Sigmoid colon (tissue), 6 donors: ENCODE measurements at regions not wholly inside any gene's neighbourhood (a gene's known extent, or its start where the extent isn't known, plus 50 kb on each side); places are given as distances from the start of the nearest gene placed in this dataset.

Source experiments
- DNase-seq: peaks from one replicate; pipeline ENCODE4 v3.0.0-alpha.2; 2019
- H3K27ac ChIP-seq, 4 donors: fragments of 200-600 bp; sonication (generic); one replicate each; pipeline ENCODE4 v1.5.1; 2016 to 2019; ENCODE audit warnings: mild to moderate bottlenecking in 1 of 4
- H3K27me3 ChIP-seq, 3 donors: fragments of 200-600 bp; sonication (generic); one replicate each; pipeline ENCODE4 v1.5.1; 2019; ENCODE audit warnings: mild to moderate bottlenecking in 1 of 3
- H3K36me3 ChIP-seq, 4 donors: fragments of 200-600 bp; sonication (generic); one replicate each; pipeline ENCODE4 v1.5.1; 2016 to 2019
- H3K4me1 ChIP-seq, 4 donors: fragments of 200-600 bp; sonication (generic); one replicate each; pipeline ENCODE4 v1.5.1; 2017 to 2019
- H3K4me3 ChIP-seq, 4 donors: fragments of 200-600 bp; sonication (generic); one replicate each; pipeline ENCODE4 v1.5.1; 2017 to 2019; ENCODE audit warnings: mild to moderate bottlenecking in 2 of 4, moderate library complexity in 1 of 4
- H3K9me3 ChIP-seq, 4 donors: fragments of 200-600 bp in 3 of 4; sonication (generic) in 3 of 4; one replicate each; pipeline versions ENCODE4 v1.5.1 to v1.6.1; 2013 to 2019
- CTCF ChIP-seq, 4 experiments: fragments of 450-650 bp in 3 of 4; fragments of 200-600 bp in 1 of 4; IDR thresholded peaks; one replicate each; pipeline ENCODE4 v1.5.1; 2016 to 2019; ENCODE audit warnings: antibody characterized with exemption in 4 of 4, mild to moderate bottlenecking in 3 of 4, moderate library complexity in 2 of 4
- EP300 ChIP-seq, 4 donors: sonication (generic); formaldehyde crosslinking; IDR thresholded peaks; one replicate each; pipeline ENCODE4 v1.6.1; 2017; ENCODE audit warnings: antibody characterized with exemption in 4 of 4
- POLR2A ChIP-seq, 2 donors: fragments of 450-650 bp; IDR thresholded peaks; one replicate each; pipeline ENCODE4 v1.6.1; 2016; ENCODE audit warnings: antibody characterized with exemption in 2 of 2, mild to moderate bottlenecking in 2 of 2, moderate library complexity in 2 of 2
- POLR2AphosphoS5 ChIP-seq, 4 donors: sonication (generic); formaldehyde crosslinking; IDR thresholded peaks; one replicate each; pipeline ENCODE4 v1.6.1; 2017; ENCODE audit warnings: antibody characterized with exemption in 4 of 4
- WGBS, 2 donors: extraction: QIAGEN DNeasy Blood & Tissue Kit; methylation state at CpG; one replicate each; pipeline ENCODE4 v1.1.7; 2013; 5-methylcytosine and 5-hydroxymethylcytosine counted together
- intact Hi-C: fragments of 100-400 bp; cut with DNase I; formaldehyde crosslinking; loops from one replicate; pipeline ENCODE4 v1.15.1; 2023
- donor health status: healthy with polysubstance abuse.
- donor health status: healthy.

- Histone ChIP-seq H3K9me3 (no peaks in the 10 kb centered on the region), H3K27ac (no peak overlapping the region), H3K27me3 (no peaks in the 10 kb centered on the region), H3K36me3 (no peaks in the 10 kb centered on the region), H3K4me1 (peaks cover 0 to 5% (median 0%) of the 10 kb centered on the region in 4 donors), H3K4me3 (no peak overlapping the region)
- WGBS, 2 donors: 67 to 84% methylated on average over 3 of the region's 3 CpGs
- DNase-seq: no peak
- intact Hi-C loops: no loop called here
- TF ChIP-seq EP300 (IDR thresholded peaks at IDR 0.05) (no peak), CTCF (IDR thresholded peaks at IDR 0.05) (no peak), POLR2AphosphoS5 (IDR thresholded peaks at IDR 0.05) (no peak), POLR2A (IDR thresholded peaks at IDR 0.05) (no peak)
Measured at GRCh38 chr2:117086174-117086942, 728.1 kb upstream of the DDX18 start.

- Histone ChIP-seq H3K4me1 (peaks cover 0 to 5% (median 0%) of the 10 kb centered on the region in 4 donors), H3K4me3 (no peak overlapping the region), H3K27me3 (no peaks in the 10 kb centered on the region), H3K9me3 (no peaks in the 10 kb centered on the region), H3K27ac (no peak overlapping the region), H3K36me3 (no peaks in the 10 kb centered on the region)
- WGBS, 2 donors: 82 to 92% methylated on average over 4 of the region's 4 CpGs
- intact Hi-C loops: no loop called here
- no peak for DNase-seq
- TF ChIP-seq CTCF (IDR thresholded peaks at IDR 0.05) (no peak), POLR2AphosphoS5 (IDR thresholded peaks at IDR 0.05) (no peak), EP300 (IDR thresholded peaks at IDR 0.05) (no peak), POLR2A (IDR thresholded peaks at IDR 0.05) (no peak)
Measured at GRCh38 chr2:117086943-117087250, 727.6 kb upstream of the DDX18 start.

- H3K4me1 ChIP-seq: peaks cover 0 to 5% (median 0%) of the 10 kb centered on the region in 4 donors
- no peak overlapping the region for H3K4me3 ChIP-seq
- no peaks in the 10 kb centered on the region for H3K9me3 ChIP-seq
- WGBS, 2 donors: 6 to 17% methylated on average over 9 of the region's 9 CpGs
- no peaks in the 10 kb centered on the region for H3K36me3 ChIP-seq
- no peaks in the 10 kb centered on the region for H3K27me3 ChIP-seq
- intact Hi-C loops: no loop called here
- no peak for TF ChIP-seq EP300 (IDR thresholded peaks at IDR 0.05)
- TF ChIP-seq CTCF (IDR thresholded peaks at IDR 0.05): no peak
- TF ChIP-seq POLR2AphosphoS5 (IDR thresholded peaks at IDR 0.05): no peak
- no peak for TF ChIP-seq POLR2A (IDR thresholded peaks at IDR 0.05)
- no peak for DNase-seq
- H3K27ac ChIP-seq: no peak overlapping the region
Measured at GRCh38 chr2:117087535-117088291, 726.8 kb upstream of the DDX18 start.

- no peaks in the 10 kb centered on the region for H3K27me3 ChIP-seq
- peaks cover 0 to 5% (median 0%) of the 10 kb centered on the region in 4 donors for H3K4me1 ChIP-seq
- DNase-seq: no peak
- H3K27ac ChIP-seq: no peak overlapping the region
- H3K9me3 ChIP-seq: no peaks in the 10 kb centered on the region
- intact Hi-C loops: no loop called here
- no peaks in the 10 kb centered on the region for H3K36me3 ChIP-seq
- 24 to 65% methylated on average over 2 of the region's 2 CpGs for WGBS, 2 donors
- no peak overlapping the region for H3K4me3 ChIP-seq
- no peak for TF ChIP-seq POLR2A (IDR thresholded peaks at IDR 0.05)
- TF ChIP-seq CTCF (IDR thresholded peaks at IDR 0.05): no peak
- TF ChIP-seq EP300 (IDR thresholded peaks at IDR 0.05): no peak
Measured at GRCh38 chr2:117091041-117091837, 723.3 kb upstream of the DDX18 start.
